GM10266 (cell line): ENCODE measurements at regions not wholly inside any gene's neighbourhood (a gene's known extent, or its start where the extent isn't known, plus 50 kb on each side); places are given as distances from the start of the nearest gene placed in this dataset.
A peak's percentile ranks its signal among the peaks of the same experiment; 100 is the strongest.

Source experiments
- DNase-seq: peaks from one replicate; pipeline ENCODE4 v3.0.0; 2012; ENCODE audit errors: extremely low spot score
- TF ChIP-seq, protein P1 (sequence below): IDR thresholded peaks from 2 replicates; pipeline ENCODE4 v1.5.1; 2012; ENCODE audit warnings: mild to moderate bottlenecking, low read depth; ENCODE audit not compliant: control insufficient read depth, insufficient read depth; ENCODE audit errors: missing control alignments

DNA sequence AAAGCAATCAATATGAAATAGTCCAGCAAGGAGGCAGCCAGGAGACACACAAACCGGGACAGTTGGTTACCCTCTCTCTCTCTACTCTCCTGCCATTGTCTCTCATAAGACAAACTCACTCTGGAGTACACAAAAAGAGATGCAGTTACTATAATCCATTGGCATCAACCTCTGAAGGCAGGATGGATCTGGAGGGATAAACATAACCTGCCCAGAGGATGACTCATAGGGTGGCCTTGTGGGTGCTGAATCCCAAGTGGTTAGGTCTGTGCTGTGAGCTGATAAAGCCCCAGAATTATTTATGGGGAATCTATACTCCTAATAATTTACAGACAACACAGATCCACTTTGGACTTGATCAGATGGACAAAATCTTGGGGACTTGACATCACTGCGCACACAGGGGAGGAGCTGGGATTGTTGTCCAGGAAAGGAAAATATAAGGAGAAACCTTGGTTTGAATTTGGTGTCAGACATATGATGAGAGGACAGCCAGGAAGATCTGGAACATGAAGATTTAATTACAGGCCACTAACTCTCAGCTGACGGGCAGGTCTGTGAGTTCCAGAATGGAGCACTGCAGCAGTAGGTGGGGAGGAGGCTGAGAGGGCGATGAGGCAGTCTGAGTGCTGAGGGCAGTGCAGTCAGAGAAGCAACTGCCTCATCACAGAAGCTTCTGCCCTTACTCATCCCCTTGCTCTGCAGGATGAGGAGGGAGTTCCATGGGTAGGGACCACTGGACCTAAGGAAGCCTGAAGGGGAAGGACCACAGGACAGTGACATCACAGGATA lies 113.9 kb upstream of the PRSS58 start:
- TF ChIP-seq, protein P1, sequence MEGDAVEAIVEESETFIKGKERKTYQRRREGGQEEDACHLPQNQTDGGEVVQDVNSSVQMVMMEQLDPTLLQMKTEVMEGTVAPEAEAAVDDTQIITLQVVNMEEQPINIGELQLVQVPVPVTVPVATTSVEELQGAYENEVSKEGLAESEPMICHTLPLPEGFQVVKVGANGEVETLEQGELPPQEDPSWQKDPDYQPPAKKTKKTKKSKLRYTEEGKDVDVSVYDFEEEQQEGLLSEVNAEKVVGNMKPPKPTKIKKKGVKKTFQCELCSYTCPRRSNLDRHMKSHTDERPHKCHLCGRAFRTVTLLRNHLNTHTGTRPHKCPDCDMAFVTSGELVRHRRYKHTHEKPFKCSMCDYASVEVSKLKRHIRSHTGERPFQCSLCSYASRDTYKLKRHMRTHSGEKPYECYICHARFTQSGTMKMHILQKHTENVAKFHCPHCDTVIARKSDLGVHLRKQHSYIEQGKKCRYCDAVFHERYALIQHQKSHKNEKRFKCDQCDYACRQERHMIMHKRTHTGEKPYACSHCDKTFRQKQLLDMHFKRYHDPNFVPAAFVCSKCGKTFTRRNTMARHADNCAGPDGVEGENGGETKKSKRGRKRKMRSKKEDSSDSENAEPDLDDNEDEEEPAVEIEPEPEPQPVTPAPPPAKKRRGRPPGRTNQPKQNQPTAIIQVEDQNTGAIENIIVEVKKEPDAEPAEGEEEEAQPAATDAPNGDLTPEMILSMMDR, result no peak
- DNase-seq, result no peak

DNA sequence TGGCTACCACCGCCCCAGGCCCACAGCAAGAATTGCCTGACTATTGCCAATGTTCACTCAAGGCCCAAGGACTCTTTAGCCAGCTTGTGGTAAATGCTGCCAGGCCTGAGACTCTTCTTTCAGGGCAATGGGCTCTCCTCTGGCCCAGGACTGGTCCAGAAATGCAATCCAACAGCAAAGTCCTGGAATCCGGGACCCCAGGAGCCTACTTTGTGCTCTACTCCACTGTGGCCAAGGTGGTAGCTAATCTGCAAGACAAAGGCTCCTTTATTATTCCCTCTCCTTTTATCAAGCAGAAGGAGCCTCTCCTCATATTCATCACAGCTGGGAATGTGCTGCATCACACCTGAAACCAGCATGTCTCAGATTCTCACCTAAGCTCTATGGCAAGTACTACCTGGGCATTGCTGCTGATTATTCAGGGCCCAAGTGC lies 107.6 kb upstream of the PRSS58 start:
- DNase-seq, result no peak
- TF ChIP-seq, protein P1, result no peak

DNA sequence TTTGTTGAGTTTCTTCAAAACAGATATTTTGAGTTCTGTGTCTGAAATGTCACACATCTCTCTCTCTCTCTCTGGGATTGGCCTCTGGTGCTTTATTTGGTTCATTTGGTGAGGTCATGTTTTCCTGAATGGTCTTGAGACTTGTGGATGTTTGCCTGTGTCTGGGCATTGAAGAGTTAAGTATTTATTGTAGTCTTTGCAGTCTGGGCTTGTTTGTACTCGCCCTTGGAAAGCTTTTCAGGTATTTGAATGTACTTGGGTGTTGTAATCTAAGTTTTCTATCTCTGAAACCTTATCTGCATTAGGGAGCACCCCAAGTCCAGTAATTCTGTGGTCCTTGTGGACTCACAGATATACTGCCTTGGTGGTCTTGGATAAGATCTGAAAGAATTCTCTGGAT lies 106.7 kb upstream of the PRSS58 start:
- TF ChIP-seq, protein P1, result no peak
- no peak for DNase-seq

DNA sequence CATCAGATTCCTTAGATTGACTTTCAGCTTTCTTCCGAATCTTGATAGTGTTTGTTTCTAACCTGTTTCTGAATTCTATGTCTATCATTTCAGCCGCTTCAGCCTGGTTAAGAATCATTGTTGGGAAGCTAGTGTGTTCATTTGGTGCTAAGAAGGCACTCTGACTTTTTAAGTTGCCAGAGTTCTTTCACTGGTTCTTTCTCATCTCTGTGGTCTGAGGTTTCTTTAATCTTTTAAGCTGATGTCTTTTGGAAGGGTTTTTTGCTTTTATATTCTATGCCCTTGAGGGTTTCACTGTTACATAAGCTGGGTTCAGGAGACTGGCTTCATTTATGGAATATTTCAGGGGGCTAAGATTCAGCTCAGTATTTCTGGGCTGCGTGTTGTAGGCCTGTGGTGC lies 104.5 kb upstream of the PRSS58 start:
- DNase-seq, result no peak
- TF ChIP-seq, protein P1, result no peak

DNA sequence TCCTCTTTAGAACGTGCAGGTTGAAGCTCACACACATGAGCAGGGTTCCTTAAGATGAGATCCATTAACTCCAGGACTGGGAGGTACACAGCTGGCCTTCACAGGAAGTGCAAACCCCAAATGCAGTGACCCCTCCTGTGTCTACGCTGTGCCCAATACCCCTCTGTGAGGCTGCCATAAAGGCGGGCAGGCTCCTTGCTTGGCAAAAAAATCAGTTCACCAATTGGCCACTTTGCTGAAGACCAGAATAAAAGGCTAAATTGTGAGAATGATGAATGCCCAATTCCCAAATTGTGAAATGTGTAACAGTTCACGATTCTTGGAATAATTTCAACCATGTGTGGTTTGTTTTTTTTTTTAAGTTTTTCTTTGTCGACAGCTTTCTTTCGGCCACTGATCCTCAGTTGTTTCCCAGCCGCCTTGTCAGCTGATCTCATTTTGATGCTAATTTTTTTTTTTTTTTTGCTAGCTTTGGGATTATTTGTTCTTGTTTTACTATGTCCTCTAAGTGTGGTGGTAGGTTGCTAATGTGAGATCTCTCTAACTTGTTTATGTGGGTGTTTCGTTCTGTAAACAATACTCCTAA lies 101.9 kb upstream of the PRSS58 start:
- TF ChIP-seq, protein P1, result no peak
- DNase-seq, result no peak

DNA sequence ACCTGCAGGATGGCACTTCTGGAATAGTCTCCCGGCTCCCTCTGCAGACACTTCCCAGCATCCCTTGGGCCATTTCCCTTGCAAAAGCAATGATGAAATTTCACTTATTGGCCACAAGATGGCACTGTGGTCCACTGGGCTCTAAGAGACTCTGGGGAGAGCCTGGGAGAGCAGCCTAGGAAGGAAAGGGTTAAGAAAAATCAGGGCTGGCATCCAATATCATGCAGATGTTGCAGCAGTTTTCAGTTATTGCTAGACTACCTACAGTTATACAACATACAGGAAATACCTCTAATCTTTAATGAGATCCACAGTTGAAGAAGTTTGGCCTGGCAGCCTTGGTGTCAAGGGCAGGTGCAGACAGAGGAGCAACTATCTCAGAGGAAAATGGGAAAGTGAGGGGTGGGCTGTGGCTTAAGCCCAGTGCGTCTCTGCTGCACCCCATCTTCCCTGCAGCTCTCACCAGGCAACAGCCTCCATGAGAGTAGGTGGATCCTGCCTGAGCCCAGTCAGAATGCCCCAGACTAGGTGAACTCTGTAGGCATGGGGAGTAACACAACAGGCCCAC lies 100.2 kb upstream of the PRSS58 start:
- DNase-seq, result peak; percentile 38

DNA sequence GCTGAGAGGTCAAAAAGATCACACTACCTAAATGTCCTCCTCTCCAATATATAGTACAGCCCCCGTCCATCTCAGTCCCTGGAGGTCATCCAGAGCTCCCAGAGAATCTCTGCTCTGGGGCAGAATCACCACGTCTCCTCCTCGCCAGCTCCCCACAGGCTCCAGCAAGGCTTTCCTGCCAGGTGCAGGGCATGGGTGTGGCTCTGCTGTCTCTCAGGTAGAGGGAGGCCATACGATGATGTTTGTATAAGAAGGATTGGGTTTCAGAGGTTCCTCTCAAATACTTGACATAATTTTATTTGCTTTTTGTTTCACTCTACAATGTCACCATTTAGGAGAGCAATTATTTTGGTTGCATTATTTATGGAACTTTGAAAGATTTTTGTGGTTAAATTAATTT lies 98.3 kb upstream of the PRSS58 start:
- TF ChIP-seq, protein P1, result no peak
- no peak for DNase-seq

More for the DNA sequence above, 100.2 kb upstream of the PRSS58 start:
- TF ChIP-seq, protein P1, result peak; percentile 76
